ENCODE measurements at regions not wholly inside any gene's neighbourhood (a gene's known extent, or its start where the extent isn't known, plus 50 kb on each side); places are given as distances from the start of the nearest gene placed in this dataset.

- Mint-ChIP-seq H3K9me3 (no peaks in the 10 kb centered on the region), H3K27me3 (peaks cover 3% of the 10 kb centered on the region), H3K36me3 (ENCODE audit: low read depth) (no peaks in the 10 kb centered on the region), H3K4me1 (ENCODE audit: low read depth) (peaks cover 65% of the 10 kb centered on the region), H3K4me3 (peak overlapping the region; percentile 64), H3K27ac (peak overlapping the region; percentile 31)
- intact Hi-C loops (cut with micrococcal nuclease) = loop anchor here (2.0 to 10.0 kb wide), 3 partner anchors 43 to 289 kb away; partner anchors contain the start of gene CDC42EP3
Observed at GRCh38 chr2:37833423-37833822, 91.7 kb upstream of the RMDN2 start.

- Mint-ChIP-seq H3K27ac (no peak overlapping the region), H3K9me3 (no peaks in the 10 kb centered on the region), H3K27me3 (peaks cover 8% of the 10 kb centered on the region), H3K4me1 (ENCODE audit: low read depth) (peaks cover 39% of the 10 kb centered on the region), H3K36me3 (ENCODE audit: low read depth) (no peaks in the 10 kb centered on the region), H3K4me3 (no peak overlapping the region)
- intact Hi-C loops (cut with micrococcal nuclease) = loop anchor here (10.0 kb wide), 2 partner anchors 161 to 291 kb away; partner anchors contain the start of gene CDC42EP3
Observed at GRCh38 chr2:37836270-37836669, 88.8 kb upstream of the RMDN2 start.

DNA sequence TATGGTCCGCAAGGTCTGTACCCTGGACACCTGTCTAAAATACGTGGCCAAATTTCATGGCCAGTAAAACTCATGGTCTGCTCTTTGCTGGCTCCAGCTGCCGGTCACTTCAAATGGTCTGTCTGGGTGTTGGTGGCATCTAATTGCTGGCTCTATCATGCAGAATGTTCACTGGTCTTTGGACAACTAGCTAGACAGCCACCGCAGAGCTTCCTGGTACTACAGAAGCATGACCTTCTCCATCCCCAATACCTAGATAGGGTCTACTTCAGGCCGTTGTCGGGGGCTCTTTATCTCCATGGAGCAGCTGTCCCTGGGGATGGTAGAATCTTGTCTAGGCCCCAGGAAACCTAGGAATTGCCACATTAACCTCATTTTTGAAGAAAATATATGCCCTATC is 88.4 kb upstream of the RMDN2 start:
- Mint-ChIP-seq H3K4me1 (ENCODE audit: low read depth) (peaks cover 37% of the 10 kb centered on the region), H3K36me3 (ENCODE audit: low read depth) (no peaks in the 10 kb centered on the region), H3K4me3 (no peak overlapping the region), H3K27me3 (peaks cover 12% of the 10 kb centered on the region), H3K27ac (no peak overlapping the region), H3K9me3 (no peaks in the 10 kb centered on the region)
- intact Hi-C loops (cut with micrococcal nuclease) = loop anchor here (10.0 kb wide), 2 partner anchors 162 to 292 kb away; partner anchors contain the start of gene CDC42EP3

DNA sequence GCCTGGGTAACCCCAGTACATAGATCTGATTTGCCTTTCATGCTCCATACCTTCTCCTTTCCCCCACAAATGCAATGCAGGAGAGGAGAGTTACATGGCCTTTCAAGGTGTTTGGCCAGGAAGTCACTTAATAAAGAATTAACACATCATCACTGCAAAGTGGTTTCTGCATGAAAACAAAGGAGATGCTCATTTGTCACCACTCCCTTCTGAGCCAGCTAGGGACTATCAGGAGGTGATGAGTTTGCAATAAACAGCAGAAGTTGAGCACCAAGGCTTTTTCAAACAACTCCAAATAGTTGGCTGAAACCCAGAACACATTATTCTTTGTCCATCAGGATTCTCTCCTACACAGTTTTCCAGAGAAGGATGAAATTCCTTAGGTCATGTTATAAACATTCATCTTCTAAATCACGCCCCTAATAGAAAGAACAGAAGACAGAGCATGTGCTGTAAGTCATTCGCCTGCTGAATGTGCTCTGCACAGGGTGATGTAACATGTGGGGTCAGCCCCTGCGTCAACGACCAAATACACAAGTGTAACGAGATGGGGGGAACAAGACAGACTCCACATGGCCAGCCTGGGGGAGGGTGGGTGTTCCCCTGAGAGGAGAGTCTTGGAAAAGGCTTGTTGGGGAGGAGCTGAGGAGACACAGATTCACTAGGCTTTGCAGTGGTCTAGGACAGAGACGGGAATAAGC is 87.3 kb upstream of the RMDN2 start:
- H3K27ac Mint-ChIP-seq = no peak overlapping the region

DNA sequence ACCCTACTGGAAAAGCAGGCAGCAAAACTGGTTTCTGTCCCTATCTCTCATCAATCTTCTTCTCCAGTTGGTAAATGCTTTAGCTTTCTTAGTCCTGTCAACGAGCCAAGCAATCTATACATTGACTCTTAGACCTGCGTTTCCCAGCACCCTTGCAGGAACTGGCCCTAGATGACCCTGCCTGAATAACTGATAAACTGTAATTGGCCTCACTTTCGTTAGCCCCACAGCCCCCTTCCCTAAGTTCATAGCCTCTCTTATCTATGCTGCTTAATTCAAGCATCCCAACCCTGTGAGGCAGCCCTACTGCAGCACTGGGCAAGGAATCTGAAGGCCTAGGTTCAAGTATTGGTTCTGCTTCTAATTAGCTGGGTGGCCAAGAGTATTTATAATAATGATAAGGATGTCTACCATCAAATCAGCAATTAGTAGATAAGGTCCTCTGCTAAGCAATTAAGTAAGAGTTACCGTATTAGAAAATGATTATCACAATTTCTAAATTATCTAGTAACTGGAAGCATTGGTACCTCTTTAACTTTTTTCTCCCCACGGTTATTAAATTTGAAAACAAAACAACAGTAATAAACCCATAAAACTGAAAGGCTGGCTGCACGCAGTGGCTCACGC is 86.4 kb upstream of the RMDN2 start:
- Mint-ChIP-seq H3K4me3 (no peak overlapping the region), H3K27me3 (peaks cover 23% of the 10 kb centered on the region), H3K4me1 (ENCODE audit: low read depth) (peaks cover 28% of the 10 kb centered on the region), H3K9me3 (no peaks in the 10 kb centered on the region), H3K27ac (no peak overlapping the region), H3K36me3 (ENCODE audit: low read depth) (no peaks in the 10 kb centered on the region)
- intact Hi-C loops (cut with micrococcal nuclease) = loop anchor here (10.0 kb wide), 2 partner anchors 164 to 294 kb away; partner anchors contain the start of gene CDC42EP3

More for the DNA sequence above, 87.3 kb upstream of the RMDN2 start:
- Mint-ChIP-seq H3K4me3 (no peak overlapping the region), H3K27me3 (peaks cover 20% of the 10 kb centered on the region), H3K36me3 (ENCODE audit: low read depth) (no peaks in the 10 kb centered on the region), H3K9me3 (no peaks in the 10 kb centered on the region), H3K4me1 (ENCODE audit: low read depth) (peaks cover 36% of the 10 kb centered on the region)
- intact Hi-C loops (cut with micrococcal nuclease) = loop anchor here (10.0 kb wide), 2 partner anchors 163 to 293 kb away; partner anchors contain the start of gene CDC42EP3

- H3K4me1 Mint-ChIP-seq (ENCODE audit: low read depth) = peaks cover 22% of the 10 kb centered on the region
- peaks cover 23% of the 10 kb centered on the region for H3K27me3 Mint-ChIP-seq
- intact Hi-C loops (cut with micrococcal nuclease) = loop anchor here (10.0 kb wide), 2 partner anchors 165 to 295 kb away; partner anchors contain the start of gene CDC42EP3
Observed at GRCh38 chr2:37839991-37840390, 85.1 kb upstream of the RMDN2 start.

DNA sequence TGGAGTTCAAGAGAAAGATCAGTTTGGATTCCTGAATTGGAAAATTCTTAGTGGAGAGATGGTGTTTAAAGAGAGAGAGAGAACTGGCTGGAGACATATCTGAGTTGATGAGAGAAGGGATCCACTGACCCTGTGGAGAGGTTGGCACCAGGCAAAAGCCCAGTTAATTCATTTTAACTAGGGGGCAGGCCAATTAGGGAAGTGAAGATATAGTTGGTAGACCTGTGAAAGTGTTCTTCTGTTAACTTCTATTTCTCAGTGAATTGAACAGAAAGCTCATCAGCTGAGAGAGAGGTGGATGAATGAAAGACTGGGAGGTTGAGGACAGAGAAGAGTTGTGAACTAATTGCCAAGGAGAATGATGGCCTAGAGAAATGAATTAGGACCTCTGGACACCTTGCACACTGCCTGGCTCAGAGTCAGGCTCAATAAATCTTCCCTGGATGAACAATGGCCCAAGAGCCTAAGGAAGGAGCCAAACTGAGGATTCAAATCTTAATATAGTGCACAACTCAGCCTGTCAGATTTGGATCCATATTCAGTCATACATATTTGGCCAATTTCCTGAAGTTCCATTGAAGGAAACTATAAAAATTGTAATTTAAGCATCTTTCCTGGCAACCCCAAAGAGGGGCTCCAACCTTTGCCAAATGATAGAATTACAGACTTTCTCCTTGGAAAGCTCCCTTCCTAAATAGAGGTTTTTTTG is 82.2 kb upstream of the RMDN2 start:
- no peak overlapping the region for H3K27ac Mint-ChIP-seq
- no peaks in the 10 kb centered on the region for H3K9me3 Mint-ChIP-seq
- H3K4me1 Mint-ChIP-seq (ENCODE audit: low read depth) = peaks cover 10% of the 10 kb centered on the region
- H3K27me3 Mint-ChIP-seq = peaks cover 23% of the 10 kb centered on the region
- no peaks in the 10 kb centered on the region for H3K36me3 Mint-ChIP-seq (ENCODE audit: low read depth)
- intact Hi-C loops (cut with micrococcal nuclease) = no loop called here
- H3K4me3 Mint-ChIP-seq = no peak overlapping the region

More at GRCh38 chr2:37839991-37840390, 85.1 kb upstream of the RMDN2 start:
- no peak overlapping the region for H3K27ac Mint-ChIP-seq
- no peak overlapping the region for H3K4me3 Mint-ChIP-seq
- no peaks in the 10 kb centered on the region for H3K36me3 Mint-ChIP-seq (ENCODE audit: low read depth)
- H3K9me3 Mint-ChIP-seq = no peaks in the 10 kb centered on the region

DNA sequence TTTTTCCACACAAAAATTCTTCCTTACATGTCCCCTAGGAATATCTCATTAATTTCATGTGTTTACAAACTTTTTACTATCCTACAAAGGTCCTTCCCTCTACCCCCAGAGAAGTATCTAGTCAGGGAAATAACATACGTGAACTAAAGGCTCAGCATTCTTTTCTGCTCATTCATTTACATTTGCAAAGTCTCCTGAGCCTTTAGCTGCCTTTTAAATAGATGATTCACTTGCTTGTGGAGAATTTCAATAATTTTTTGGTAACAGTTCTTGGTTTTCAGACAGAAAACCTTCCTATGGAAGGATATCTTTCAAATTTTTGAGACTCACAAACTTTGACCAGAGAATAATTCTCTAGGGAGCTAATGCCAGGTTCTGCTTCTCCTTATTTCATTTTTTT is 81.5 kb upstream of the RMDN2 start:
- Mint-ChIP-seq H3K4me1 (ENCODE audit: low read depth) (peaks cover 6% of the 10 kb centered on the region), H3K36me3 (ENCODE audit: low read depth) (no peaks in the 10 kb centered on the region), H3K4me3 (no peak overlapping the region), H3K27ac (no peak overlapping the region), H3K9me3 (no peaks in the 10 kb centered on the region), H3K27me3 (peaks cover 20% of the 10 kb centered on the region)
- intact Hi-C loops (cut with micrococcal nuclease) = no loop called here

GRCh38 chr2:37846207-37846606 is 78.9 kb upstream of the RMDN2 start:
- H3K36me3 Mint-ChIP-seq (ENCODE audit: low read depth) = no peaks in the 10 kb centered on the region
- H3K4me3 Mint-ChIP-seq = no peak overlapping the region
- H3K27ac Mint-ChIP-seq = no peak overlapping the region
- peaks cover 15% of the 10 kb centered on the region for H3K27me3 Mint-ChIP-seq
- H3K4me1 Mint-ChIP-seq (ENCODE audit: low read depth) = peaks cover 24% of the 10 kb centered on the region
- H3K9me3 Mint-ChIP-seq = no peaks in the 10 kb centered on the region
- intact Hi-C loops (cut with micrococcal nuclease) = no loop called here

DNA sequence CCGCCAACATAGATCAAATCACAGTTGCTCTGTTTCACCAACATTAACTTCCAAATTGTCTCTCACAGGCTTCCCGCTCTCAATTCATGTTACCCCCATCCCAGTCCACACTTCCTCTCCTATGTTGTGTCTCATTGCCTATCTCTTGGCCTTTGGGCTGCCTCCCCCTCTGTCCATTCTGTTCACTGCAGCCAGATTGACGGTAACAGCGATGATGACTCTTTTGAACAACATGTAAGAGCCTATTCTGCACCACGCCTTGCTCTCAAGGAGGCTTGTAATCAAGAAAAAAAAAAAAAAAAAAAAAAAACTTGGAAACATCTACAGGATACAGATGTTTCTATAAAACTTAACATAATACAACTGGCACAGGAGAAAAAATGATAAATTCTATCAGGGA is 77.3 kb upstream of the RMDN2 start:
- H3K9me3 Mint-ChIP-seq = no peaks in the 10 kb centered on the region
- H3K27me3 Mint-ChIP-seq = peaks cover 3% of the 10 kb centered on the region
- intact Hi-C loops (cut with micrococcal nuclease) = no loop called here
- no peak overlapping the region for H3K4me3 Mint-ChIP-seq
- H3K36me3 Mint-ChIP-seq (ENCODE audit: low read depth) = no peaks in the 10 kb centered on the region
- H3K27ac Mint-ChIP-seq = no peak overlapping the region
- H3K4me1 Mint-ChIP-seq (ENCODE audit: low read depth) = peaks cover 33% of the 10 kb centered on the region

GRCh38 chr2:37848451-37848850 is 76.6 kb upstream of the RMDN2 start:
- intact Hi-C loops (cut with micrococcal nuclease) = no loop called here
- Mint-ChIP-seq H3K9me3 (no peaks in the 10 kb centered on the region), H3K4me3 (no peak overlapping the region), H3K4me1 (ENCODE audit: low read depth) (peaks cover 32% of the 10 kb centered on the region), H3K36me3 (ENCODE audit: low read depth) (no peaks in the 10 kb centered on the region), H3K27me3 (peaks cover under 1% of the 10 kb centered on the region), H3K27ac (no peak overlapping the region)

GRCh38 chr2:37849911-37850310 is 75.2 kb upstream of the RMDN2 start:
- H3K4me3 Mint-ChIP-seq = no peak overlapping the region
- intact Hi-C loops (cut with micrococcal nuclease) = no loop called here
- no peaks in the 10 kb centered on the region for H3K27me3 Mint-ChIP-seq
- H3K36me3 Mint-ChIP-seq (ENCODE audit: low read depth) = no peaks in the 10 kb centered on the region
- peaks cover 38% of the 10 kb centered on the region for H3K4me1 Mint-ChIP-seq (ENCODE audit: low read depth)
- no peak overlapping the region for H3K27ac Mint-ChIP-seq
- no peaks in the 10 kb centered on the region for H3K9me3 Mint-ChIP-seq

DNA sequence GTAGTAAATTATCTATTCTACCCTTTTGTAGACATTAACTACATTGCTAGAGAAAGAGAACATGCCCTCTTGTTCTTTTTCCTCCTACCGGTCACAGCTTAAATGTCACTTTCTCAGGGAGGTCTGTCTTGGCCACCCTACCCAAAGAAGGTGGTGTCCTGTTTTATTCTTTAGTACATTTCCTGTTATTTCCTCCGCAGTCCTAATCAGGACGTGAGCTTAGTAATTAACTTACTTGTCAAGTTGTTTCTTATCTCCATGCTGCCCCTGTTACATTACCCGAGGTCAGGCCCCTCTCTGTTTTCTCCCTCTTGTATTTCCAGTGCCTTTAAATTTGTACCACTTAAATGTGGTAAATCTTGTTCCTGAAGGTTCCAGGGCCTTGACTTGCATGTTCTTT is 73.7 kb upstream of the RMDN2 start:
- Mint-ChIP-seq H3K27me3 (peaks cover 8% of the 10 kb centered on the region), H3K4me3 (no peak overlapping the region), H3K36me3 (ENCODE audit: low read depth) (no peaks in the 10 kb centered on the region), H3K4me1 (ENCODE audit: low read depth) (peaks cover 53% of the 10 kb centered on the region), H3K9me3 (no peaks in the 10 kb centered on the region), H3K27ac (no peak overlapping the region)
- intact Hi-C loops (cut with micrococcal nuclease) = no loop called here
